ENCODE measurements at regions not wholly inside any gene's neighbourhood (a gene's known extent, or its start where the extent isn't known, plus 50 kb on each side); places are given as distances from the start of the nearest gene placed in this dataset.

DNA sequence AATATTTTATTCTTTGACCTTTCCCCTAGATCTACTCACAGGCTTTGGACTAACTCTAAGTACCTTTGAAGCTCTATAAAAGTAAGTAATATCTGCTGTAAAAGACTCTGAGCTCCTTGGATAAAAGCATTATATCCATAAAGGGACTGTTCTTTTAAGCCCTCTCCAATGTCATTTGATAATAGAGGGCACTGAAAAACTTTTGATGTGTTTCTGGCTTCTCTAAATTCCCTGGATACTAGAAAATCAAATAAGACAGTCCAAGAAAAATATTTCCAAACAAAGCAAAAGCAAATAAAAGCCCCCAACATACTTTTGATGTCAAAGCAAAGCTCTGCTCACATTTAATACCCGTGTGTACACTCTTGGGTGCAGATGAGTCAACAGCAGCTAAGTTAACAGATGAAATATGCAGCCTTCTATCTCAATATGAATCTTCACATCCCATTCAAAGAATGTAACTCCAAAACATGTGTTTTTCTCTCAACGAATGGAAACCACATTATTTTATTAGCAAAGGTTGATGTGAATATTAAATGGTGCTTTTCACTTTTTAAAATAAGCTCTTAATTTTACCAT is 230.3 kb downstream of the CENPF start (continued):
- TF ChIP-seq, protein P1, sequence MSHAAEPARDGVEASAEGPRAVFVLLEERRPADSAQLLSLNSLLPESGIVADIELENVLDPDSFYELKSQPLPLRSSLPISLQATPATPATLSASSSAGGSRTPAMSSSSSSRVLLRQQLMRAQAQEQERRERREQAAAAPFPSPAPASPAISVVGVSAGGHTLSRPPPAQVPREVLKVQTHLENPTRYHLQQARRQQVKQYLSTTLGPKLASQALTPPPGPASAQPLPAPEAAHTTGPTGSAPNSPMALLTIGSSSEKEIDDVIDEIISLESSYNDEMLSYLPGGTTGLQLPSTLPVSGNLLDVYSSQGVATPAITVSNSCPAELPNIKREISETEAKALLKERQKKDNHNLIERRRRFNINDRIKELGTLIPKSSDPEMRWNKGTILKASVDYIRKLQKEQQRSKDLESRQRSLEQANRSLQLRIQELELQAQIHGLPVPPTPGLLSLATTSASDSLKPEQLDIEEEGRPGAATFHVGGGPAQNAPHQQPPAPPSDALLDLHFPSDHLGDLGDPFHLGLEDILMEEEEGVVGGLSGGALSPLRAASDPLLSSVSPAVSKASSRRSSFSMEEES (CRISPR knock-in tag; IDR thresholded peaks at IDR 0.05), result no peak
- TF ChIP-seq CCDC6 (CRISPR knock-in tag; IDR thresholded peaks at IDR 0.05) (no peak), NFIC (IDR thresholded peaks at IDR 0.05; ENCODE audit: low read length) (peak; percentile 43; the same call in 1 of the 2 replicates), ZMYM4 (CRISPR knock-in tag; IDR thresholded peaks at IDR 0.05) (no peak), ZNF180 (CRISPR knock-in tag; IDR thresholded peaks at IDR 0.05; ENCODE audit: borderline replicate concordance, low read depth) (no peak), ZNF281 (CRISPR knock-in tag; IDR thresholded peaks at IDR 0.05; ENCODE audit: borderline replicate concordance) (peak; percentile 47; the same call in 1 of the 2 replicates)
- TF ChIP-seq, protein P2, sequence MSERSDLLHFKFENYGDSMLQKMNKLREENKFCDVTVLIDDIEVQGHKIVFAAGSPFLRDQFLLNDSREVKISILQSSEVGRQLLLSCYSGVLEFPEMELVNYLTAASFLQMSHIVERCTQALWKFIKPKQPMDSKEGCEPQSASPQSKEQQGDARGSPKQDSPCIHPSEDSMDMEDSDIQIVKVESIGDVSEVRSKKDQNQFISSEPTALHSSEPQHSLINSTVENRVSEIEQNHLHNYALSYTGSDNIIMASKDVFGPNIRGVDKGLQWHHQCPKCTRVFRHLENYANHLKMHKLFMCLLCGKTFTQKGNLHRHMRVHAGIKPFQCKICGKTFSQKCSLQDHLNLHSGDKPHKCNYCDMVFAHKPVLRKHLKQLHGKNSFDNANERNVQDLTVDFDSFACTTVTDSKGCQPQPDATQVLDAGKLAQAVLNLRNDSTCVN (CRISPR knock-in tag; IDR thresholded peaks at IDR 0.05; ENCODE audit: borderline replicate concordance), result no peak
- TF ChIP-seq, protein P3, sequence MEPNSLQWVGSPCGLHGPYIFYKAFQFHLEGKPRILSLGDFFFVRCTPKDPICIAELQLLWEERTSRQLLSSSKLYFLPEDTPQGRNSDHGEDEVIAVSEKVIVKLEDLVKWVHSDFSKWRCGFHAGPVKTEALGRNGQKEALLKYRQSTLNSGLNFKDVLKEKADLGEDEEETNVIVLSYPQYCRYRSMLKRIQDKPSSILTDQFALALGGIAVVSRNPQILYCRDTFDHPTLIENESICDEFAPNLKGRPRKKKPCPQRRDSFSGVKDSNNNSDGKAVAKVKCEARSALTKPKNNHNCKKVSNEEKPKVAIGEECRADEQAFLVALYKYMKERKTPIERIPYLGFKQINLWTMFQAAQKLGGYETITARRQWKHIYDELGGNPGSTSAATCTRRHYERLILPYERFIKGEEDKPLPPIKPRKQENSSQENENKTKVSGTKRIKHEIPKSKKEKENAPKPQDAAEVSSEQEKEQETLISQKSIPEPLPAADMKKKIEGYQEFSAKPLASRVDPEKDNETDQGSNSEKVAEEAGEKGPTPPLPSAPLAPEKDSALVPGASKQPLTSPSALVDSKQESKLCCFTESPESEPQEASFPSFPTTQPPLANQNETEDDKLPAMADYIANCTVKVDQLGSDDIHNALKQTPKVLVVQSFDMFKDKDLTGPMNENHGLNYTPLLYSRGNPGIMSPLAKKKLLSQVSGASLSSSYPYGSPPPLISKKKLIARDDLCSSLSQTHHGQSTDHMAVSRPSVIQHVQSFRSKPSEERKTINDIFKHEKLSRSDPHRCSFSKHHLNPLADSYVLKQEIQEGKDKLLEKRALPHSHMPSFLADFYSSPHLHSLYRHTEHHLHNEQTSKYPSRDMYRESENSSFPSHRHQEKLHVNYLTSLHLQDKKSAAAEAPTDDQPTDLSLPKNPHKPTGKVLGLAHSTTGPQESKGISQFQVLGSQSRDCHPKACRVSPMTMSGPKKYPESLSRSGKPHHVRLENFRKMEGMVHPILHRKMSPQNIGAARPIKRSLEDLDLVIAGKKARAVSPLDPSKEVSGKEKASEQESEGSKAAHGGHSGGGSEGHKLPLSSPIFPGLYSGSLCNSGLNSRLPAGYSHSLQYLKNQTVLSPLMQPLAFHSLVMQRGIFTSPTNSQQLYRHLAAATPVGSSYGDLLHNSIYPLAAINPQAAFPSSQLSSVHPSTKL (CRISPR knock-in tag; IDR thresholded peaks at IDR 0.05), result peak; percentile 65
- TF ChIP-seq, protein P4, sequence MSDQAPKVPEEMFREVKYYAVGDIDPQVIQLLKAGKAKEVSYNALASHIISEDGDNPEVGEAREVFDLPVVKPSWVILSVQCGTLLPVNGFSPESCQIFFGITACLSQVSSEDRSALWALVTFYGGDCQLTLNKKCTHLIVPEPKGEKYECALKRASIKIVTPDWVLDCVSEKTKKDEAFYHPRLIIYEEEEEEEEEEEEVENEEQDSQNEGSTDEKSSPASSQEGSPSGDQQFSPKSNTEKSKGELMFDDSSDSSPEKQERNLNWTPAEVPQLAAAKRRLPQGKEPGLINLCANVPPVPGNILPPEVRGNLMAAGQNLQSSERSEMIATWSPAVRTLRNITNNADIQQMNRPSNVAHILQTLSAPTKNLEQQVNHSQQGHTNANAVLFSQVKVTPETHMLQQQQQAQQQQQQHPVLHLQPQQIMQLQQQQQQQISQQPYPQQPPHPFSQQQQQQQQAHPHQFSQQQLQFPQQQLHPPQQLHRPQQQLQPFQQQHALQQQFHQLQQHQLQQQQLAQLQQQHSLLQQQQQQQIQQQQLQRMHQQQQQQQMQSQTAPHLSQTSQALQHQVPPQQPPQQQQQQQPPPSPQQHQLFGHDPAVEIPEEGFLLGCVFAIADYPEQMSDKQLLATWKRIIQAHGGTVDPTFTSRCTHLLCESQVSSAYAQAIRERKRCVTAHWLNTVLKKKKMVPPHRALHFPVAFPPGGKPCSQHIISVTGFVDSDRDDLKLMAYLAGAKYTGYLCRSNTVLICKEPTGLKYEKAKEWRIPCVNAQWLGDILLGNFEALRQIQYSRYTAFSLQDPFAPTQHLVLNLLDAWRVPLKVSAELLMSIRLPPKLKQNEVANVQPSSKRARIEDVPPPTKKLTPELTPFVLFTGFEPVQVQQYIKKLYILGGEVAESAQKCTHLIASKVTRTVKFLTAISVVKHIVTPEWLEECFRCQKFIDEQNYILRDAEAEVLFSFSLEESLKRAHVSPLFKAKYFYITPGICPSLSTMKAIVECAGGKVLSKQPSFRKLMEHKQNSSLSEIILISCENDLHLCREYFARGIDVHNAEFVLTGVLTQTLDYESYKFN (CRISPR knock-in tag; conservative IDR thresholded peaks at IDR 0.05), result 0 out of 2 replicates have a peak, but pooled peaks have one; percentile 23

Measured in HepG2 (cell line).